CD14-positive monocyte (primary cell): ENCODE measurements at regions not wholly inside any gene's neighbourhood (a gene's known extent, or its start where the extent isn't known, plus 50 kb on each side); places are given as distances from the start of the nearest gene placed in this dataset.

Experiments used
- DNase-seq, 3 donors: peaks; one replicate each; pipeline ENCODE4 v3.0.0-alpha.2; 2011 to 2022
- H2AFZ ChIP-seq: 2 replicates; pipeline ENCODE4 v1.6.0; 2012; ENCODE audit warnings: mild to moderate bottlenecking, low read depth, low read length, inconsistent platforms; ENCODE audit not compliant: insufficient read depth, poor library complexity, severe bottlenecking
- H3K27ac ChIP-seq, 2 donors: 1 replicate in 1 of 2; 2 replicates in 1 of 2; pipeline ENCODE4 v1.5.1; 2012 to 2013; ENCODE audit warnings: low read length in 2 of 2, control low read depth in 1 of 2, inconsistent platforms in 1 of 2, low read depth in 1 of 2, mild to moderate bottlenecking in 1 of 2
- H3K27me3 ChIP-seq, 2 donors: one replicate each; pipeline versions ENCODE4 v1.6.0 to v1.6.1; 2011 to 2013; ENCODE audit warnings: low read length in 2 of 2; ENCODE audit not compliant: control insufficient read depth in 2 of 2, insufficient read depth in 2 of 2
- H3K36me3 ChIP-seq, 2 donors: replicated peaks in 1 of 2; 1 replicate in 1 of 2; 2 replicates in 1 of 2; pipeline versions ENCODE4 v1.5.1 to v1.6.1; 2012 to 2013; ENCODE audit warnings: low read length in 2 of 2, control low read depth in 1 of 2, inconsistent platforms in 1 of 2, mild to moderate bottlenecking in 1 of 2; ENCODE audit not compliant: insufficient read depth in 2 of 2, control insufficient read depth in 1 of 2
- H3K4me1 ChIP-seq, 2 donors: 1 replicate in 1 of 2; 2 replicates in 1 of 2; pipeline versions ENCODE4 v1.5.1 to v1.6.1; 2012 to 2013; ENCODE audit warnings: low read length in 2 of 2, control low read depth in 1 of 2, inconsistent platforms in 1 of 2, mild to moderate bottlenecking in 1 of 2, moderate library complexity in 1 of 2; ENCODE audit not compliant: insufficient read depth in 2 of 2, control insufficient read depth in 1 of 2
- H3K4me2 ChIP-seq: replicated peaks from 2 replicates; pipeline ENCODE3; 2012; ENCODE audit warnings: low read length, moderate library complexity, mild to moderate bottlenecking; ENCODE audit not compliant: poor library complexity, severe bottlenecking; ENCODE audit errors: extremely low read depth
- H3K4me3 ChIP-seq, 3 experiments: fragments of 200-600 bp in 1 of 3; sonication (generic) in 1 of 3; replicated peaks in 1 of 3; 1 replicate in 2 of 3; 2 replicates in 1 of 3; pipeline ENCODE4 v1.5.1; 2011 to 2013; ENCODE audit warnings: low read length in 3 of 3, mild to moderate bottlenecking in 3 of 3, control low read depth in 2 of 3, low read depth in 2 of 3, inconsistent platforms in 1 of 3, moderate library complexity in 1 of 3
- H3K79me2 ChIP-seq: 2 replicates; pipeline ENCODE4 v1.6.0; 2012; ENCODE audit warnings: mild to moderate bottlenecking, control low read depth, inconsistent platforms, low read length, moderate library complexity; ENCODE audit not compliant: insufficient read depth
- H3K9ac ChIP-seq: 2 replicates; pipeline ENCODE4 v1.6.0; 2017; ENCODE audit warnings: low read length, mild to moderate bottlenecking; ENCODE audit not compliant: insufficient read depth, poor library complexity, severe bottlenecking
- H3K9me3 ChIP-seq, 2 donors: replicated peaks in 1 of 2; 1 replicate in 1 of 2; 2 replicates in 1 of 2; pipeline versions ENCODE4 v1.5.1 to v1.6.1; 2012 to 2013; ENCODE audit warnings: low read length in 2 of 2, control low read depth in 1 of 2; ENCODE audit not compliant: control insufficient read depth in 1 of 2, insufficient read depth in 1 of 2
- H4K20me1 ChIP-seq: 2 replicates; pipeline ENCODE4 v1.6.0; 2012; ENCODE audit warnings: mild to moderate bottlenecking, low read length, control low read depth, moderate library complexity; ENCODE audit not compliant: insufficient read depth
- H3K27ac Mint-ChIP-seq, 7 donors: one replicate each; pipeline ENCODE4 v1.8.0; 2020; ENCODE audit warnings: mild to moderate bottlenecking in 7 of 7, mixed read lengths in 7 of 7, moderate library complexity in 6 of 7, inconsistent platforms in 2 of 7
- H3K27me3 Mint-ChIP-seq, 3 donors: one replicate each; pipeline ENCODE4 v1.8.0; 2021 to 2022; ENCODE audit warnings: low read depth in 3 of 3, mild to moderate bottlenecking in 3 of 3, mixed read lengths in 3 of 3, moderate library complexity in 3 of 3, inconsistent platforms in 1 of 3
- H3K36me3 Mint-ChIP-seq, 2 donors: one replicate each; pipeline ENCODE4 v1.8.0; 2020; ENCODE audit warnings: mixed read lengths in 2 of 2, inconsistent platforms in 1 of 2, mild to moderate bottlenecking in 1 of 2
- H3K4me1 Mint-ChIP-seq: one replicate; pipeline ENCODE4 v1.8.0; 2020; ENCODE audit warnings: mild to moderate bottlenecking, mixed read lengths
- H3K4me3 Mint-ChIP-seq, 2 donors: one replicate each; pipeline ENCODE4 v1.8.0; 2020; ENCODE audit warnings: mild to moderate bottlenecking in 2 of 2, mixed read lengths in 2 of 2, moderate library complexity in 1 of 2
- H3K9me3 Mint-ChIP-seq, 7 donors: one replicate each; pipeline ENCODE4 v1.8.0; 2020 to 2022; ENCODE audit warnings: mixed read lengths in 7 of 7, mild to moderate bottlenecking in 6 of 7, moderate library complexity in 6 of 7, inconsistent platforms in 2 of 7
- WGBS: methylation state at CpG from one replicate; pipeline ENCODE4 v1.1.5; 2013; ENCODE audit warnings: missing lambda C conversion rate; ENCODE audit not compliant: insufficient coverage; 5-methylcytosine and 5-hydroxymethylcytosine counted together
- intact Hi-C, 2 donors: fragments of 100-400 bp; cut with micrococcal nuclease; formaldehyde crosslinking; loops; one replicate each; pipeline versions ENCODE4 v1.15.0 to v1.15.1; 2023
- TF ChIP-seq, protein P1 (sequence below): fragments of 200-600 bp; IDR thresholded peaks from one replicate; pipeline ENCODE4 v1.8.0; 2022; ENCODE audit warnings: antibody characterized with exemption, mild to moderate bottlenecking

DNA sequence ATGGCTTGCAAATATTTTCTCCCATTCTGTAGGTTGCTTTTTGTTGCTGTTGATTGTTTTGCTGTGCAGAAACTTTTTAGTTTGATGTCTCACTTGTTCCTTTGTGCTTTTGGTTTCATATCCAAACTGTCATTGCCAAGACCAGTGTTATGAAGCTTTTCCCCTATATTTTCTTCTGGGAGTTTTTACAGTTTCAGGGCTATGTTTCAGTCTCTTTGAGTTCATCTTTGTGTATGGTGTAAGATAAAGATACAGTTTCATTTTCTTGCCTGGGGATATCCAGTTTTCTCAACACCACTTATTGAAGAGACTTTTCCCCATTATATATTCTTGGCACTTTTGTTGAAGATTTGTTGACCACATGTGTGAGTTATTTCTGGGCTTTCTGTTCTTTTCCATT is 139.9 kb downstream of the MRPL57 start:
- peaks cover 0 to 19% (median 8%) of the 10 kb centered on the region in 7 donors for H3K9me3 Mint-ChIP-seq
- H3K27me3 ChIP-seq, result no peaks in the 10 kb centered on the region

GRCh38 chr13:21318891-21319532 is 140.1 kb downstream of the ZDHHC20 start:
- no peak overlapping the region for H3K27ac Mint-ChIP-seq
- peak overlapping the region; percentile 26 for H3K4me2 ChIP-seq

More for the DNA sequence above, 139.9 kb downstream of the MRPL57 start:
- Histone ChIP-seq H3K9ac (no peak overlapping the region), H3K9me3 (peaks cover 0 to 18% of the 10 kb centered on the region in 2 donors), H3K4me2 (no peak overlapping the region), H3K27ac (no peak overlapping the region), H3K79me2 (no peaks in the 10 kb centered on the region), H3K4me1 (no peaks in the 10 kb centered on the region), H2AFZ (no peak overlapping the region), H4K20me1 (no peaks in the 10 kb centered on the region), H3K36me3 (no peaks in the 10 kb centered on the region), H3K4me3 (no peak overlapping the region)
- no peak overlapping the region for H3K27ac Mint-ChIP-seq
- peaks cover 2 to 6% (median 4%) of the 10 kb centered on the region in 3 donors for H3K27me3 Mint-ChIP-seq
- no peak overlapping the region for H3K4me3 Mint-ChIP-seq
- no peak for DNase-seq
- TF ChIP-seq, protein P1, sequence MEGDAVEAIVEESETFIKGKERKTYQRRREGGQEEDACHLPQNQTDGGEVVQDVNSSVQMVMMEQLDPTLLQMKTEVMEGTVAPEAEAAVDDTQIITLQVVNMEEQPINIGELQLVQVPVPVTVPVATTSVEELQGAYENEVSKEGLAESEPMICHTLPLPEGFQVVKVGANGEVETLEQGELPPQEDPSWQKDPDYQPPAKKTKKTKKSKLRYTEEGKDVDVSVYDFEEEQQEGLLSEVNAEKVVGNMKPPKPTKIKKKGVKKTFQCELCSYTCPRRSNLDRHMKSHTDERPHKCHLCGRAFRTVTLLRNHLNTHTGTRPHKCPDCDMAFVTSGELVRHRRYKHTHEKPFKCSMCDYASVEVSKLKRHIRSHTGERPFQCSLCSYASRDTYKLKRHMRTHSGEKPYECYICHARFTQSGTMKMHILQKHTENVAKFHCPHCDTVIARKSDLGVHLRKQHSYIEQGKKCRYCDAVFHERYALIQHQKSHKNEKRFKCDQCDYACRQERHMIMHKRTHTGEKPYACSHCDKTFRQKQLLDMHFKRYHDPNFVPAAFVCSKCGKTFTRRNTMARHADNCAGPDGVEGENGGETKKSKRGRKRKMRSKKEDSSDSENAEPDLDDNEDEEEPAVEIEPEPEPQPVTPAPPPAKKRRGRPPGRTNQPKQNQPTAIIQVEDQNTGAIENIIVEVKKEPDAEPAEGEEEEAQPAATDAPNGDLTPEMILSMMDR, result no peak
- intact Hi-C loops, result no loop called here
- peaks cover 4 to 8% of the 10 kb centered on the region in 2 donors for H3K36me3 Mint-ChIP-seq
- no peaks in the 10 kb centered on the region for H3K4me1 Mint-ChIP-seq

More at GRCh38 chr13:21318891-21319532, 140.1 kb downstream of the ZDHHC20 start:
- Histone ChIP-seq H3K4me3 (peak overlapping the region in 1 of 3 experiments; percentile 42), H4K20me1 (no peaks in the 10 kb centered on the region), H3K27ac (no peak overlapping the region), H2AFZ (peak overlapping the region; percentile 41), H3K36me3 (no peaks in the 10 kb centered on the region), H3K4me1 (no peaks in the 10 kb centered on the region), H3K9me3 (peaks cover 0 to 18% of the 10 kb centered on the region in 2 donors), H3K9ac (peak overlapping the region; percentile 17), H3K27me3 (no peaks in the 10 kb centered on the region), H3K79me2 (no peaks in the 10 kb centered on the region)
- peak overlapping the region in 1 of 2 donors; percentile 28 for H3K4me3 Mint-ChIP-seq
- no peaks in the 10 kb centered on the region for H3K4me1 Mint-ChIP-seq
- H3K36me3 Mint-ChIP-seq, result peaks cover 4 to 7% of the 10 kb centered on the region in 2 donors
- no peak for DNase-seq
- TF ChIP-seq, protein P1, result no peak
- 91% methylated on average over 33 of the region's 50 CpGs for WGBS
- H3K9me3 Mint-ChIP-seq, result peaks cover 0 to 19% (median 8%) of the 10 kb centered on the region in 7 donors
- intact Hi-C loops, result no loop called here
- peaks cover 2 to 6% (median 4%) of the 10 kb centered on the region in 3 donors for H3K27me3 Mint-ChIP-seq
